Neuronal stem cell (in vitro differentiated cells): ENCODE measurements at regions not wholly inside any gene's neighbourhood (a gene's known extent, or its start where the extent isn't known, plus 50 kb on each side); places are given as distances from the start of the nearest gene placed in this dataset.
A peak's percentile ranks its signal among the peaks of the same experiment; 100 is the strongest.

Source experiments
- DNase-seq: peaks from one replicate; pipeline ENCODE4 v3.0.0-alpha.2; 2013; ENCODE audit warnings: low spot score
- H2AFZ ChIP-seq: one replicate; pipeline ENCODE4 v1.6.1; 2013; ENCODE audit warnings: mild to moderate bottlenecking, low read length, inconsistent platforms
- H2AK5ac ChIP-seq: 2 replicates; pipeline ENCODE4 v1.6.1; 2013; ENCODE audit warnings: low read depth, mild to moderate bottlenecking, inconsistent platforms, low read length, moderate library complexity, mixed read lengths
- H2BK120ac ChIP-seq: 2 replicates; pipeline ENCODE4 v1.6.1; 2013; ENCODE audit warnings: low read depth, mild to moderate bottlenecking, inconsistent platforms, low read length, moderate library complexity, mixed read lengths
- H2BK12ac ChIP-seq: one replicate; pipeline ENCODE4 v1.6.1; 2013; ENCODE audit warnings: low read length, inconsistent platforms
- H2BK15ac ChIP-seq: 2 replicates; pipeline ENCODE4 v1.6.1; 2013; ENCODE audit warnings: mild to moderate bottlenecking, low read length, inconsistent platforms, mixed read lengths
- H2BK5ac ChIP-seq: one replicate; pipeline ENCODE4 v1.6.1; 2013; ENCODE audit warnings: inconsistent platforms, mild to moderate bottlenecking, low read length, moderate library complexity
- H3K14ac ChIP-seq: one replicate; pipeline ENCODE4 v1.6.1; 2013; ENCODE audit warnings: low read length, inconsistent platforms
- H3K18ac ChIP-seq: 2 replicates; pipeline ENCODE4 v1.6.1; 2013; ENCODE audit warnings: low read length, inconsistent platforms
- H3K23ac ChIP-seq: 2 replicates; pipeline ENCODE4 v1.6.1; 2013; ENCODE audit warnings: low read depth, mild to moderate bottlenecking, mixed read lengths, low read length, inconsistent platforms; ENCODE audit not compliant: poor library complexity
- H3K27ac ChIP-seq: replicated peaks from 3 replicates; pipeline ENCODE4 v1.5.1; 2013; ENCODE audit warnings: low read length, inconsistent platforms
- H3K27me3 ChIP-seq, 3 experiments: 2 replicates each; pipeline ENCODE4 v1.6.1; 2013; ENCODE audit warnings: low read length in 3 of 3, mild to moderate bottlenecking in 2 of 3, inconsistent platforms in 1 of 3, low read depth in 1 of 3, mixed read lengths in 1 of 3, moderate library complexity in 1 of 3; ENCODE audit not compliant: control insufficient read depth in 3 of 3, insufficient read depth in 3 of 3
- H3K36me3 ChIP-seq, 2 donors: replicated peaks in 1 of 2; 2 replicates each; pipeline ENCODE4 v1.6.1; 2013; ENCODE audit warnings: low read length in 2 of 2; ENCODE audit not compliant: control insufficient read depth in 2 of 2, insufficient read depth in 2 of 2
- H3K4ac ChIP-seq: 2 replicates; pipeline ENCODE4 v1.6.1; 2013; ENCODE audit warnings: inconsistent platforms, mild to moderate bottlenecking, low read length, moderate library complexity
- H3K4me1 ChIP-seq, 2 donors: 1 replicate in 1 of 2; 2 replicates in 1 of 2; pipeline ENCODE4 v1.6.1; 2013; ENCODE audit warnings: low read length in 2 of 2, low read depth in 1 of 2; ENCODE audit not compliant: control insufficient read depth in 2 of 2, insufficient read depth in 1 of 2
- H3K4me2 ChIP-seq: one replicate; pipeline ENCODE4 v1.6.1; 2013; ENCODE audit warnings: mild to moderate bottlenecking, low read length, inconsistent platforms; ENCODE audit not compliant: insufficient read depth, poor library complexity, severe bottlenecking
- H3K4me3 ChIP-seq, 2 donors: 2 replicates each; pipeline ENCODE4 v1.5.1; 2013; ENCODE audit warnings: low read length in 2 of 2, mild to moderate bottlenecking in 2 of 2, inconsistent platforms in 1 of 2, moderate library complexity in 1 of 2
- H3K79me1 ChIP-seq: one replicate; pipeline ENCODE4 v1.6.1; 2013; ENCODE audit warnings: low read depth, mild to moderate bottlenecking, inconsistent platforms, low read length, moderate library complexity
- H3K9ac ChIP-seq: one replicate; pipeline ENCODE4 v1.6.1; 2013; ENCODE audit warnings: mild to moderate bottlenecking, low read depth, low read length, inconsistent platforms; ENCODE audit not compliant: poor library complexity
- H3K9me3 ChIP-seq, 2 donors: replicated peaks in 1 of 2; 2 replicates each; pipeline versions ENCODE3 to v1.6.1; 2013; ENCODE audit warnings: low read length in 2 of 2, mild to moderate bottlenecking in 2 of 2, inconsistent platforms in 1 of 2, low read depth in 1 of 2, mixed read lengths in 1 of 2, moderate library complexity in 1 of 2; ENCODE audit not compliant: control insufficient read depth in 2 of 2, insufficient read depth in 1 of 2
- H4K8ac ChIP-seq: one replicate; pipeline ENCODE4 v1.6.1; 2013; ENCODE audit warnings: low read depth, mild to moderate bottlenecking, inconsistent platforms, low read length, moderate library complexity
- H4K91ac ChIP-seq: one replicate; pipeline ENCODE4 v1.6.1; 2013; ENCODE audit warnings: low read length, low read depth, mild to moderate bottlenecking, inconsistent platforms; ENCODE audit not compliant: poor library complexity
- WGBS, 2 donors: extraction: QIAGEN DNeasy Blood & Tissue Kit; methylation state at CpG; one replicate each; pipeline ENCODE4 v1.1.7; 2013; ENCODE audit warnings: missing lambda C conversion rate in 2 of 2, mixed read lengths in 1 of 2; ENCODE audit not compliant: insufficient read length in 2 of 2, insufficient replicate concordance in 1 of 2; ENCODE audit errors: extremely low coverage in 2 of 2; 5-methylcytosine and 5-hydroxymethylcytosine counted together

GRCh38 chr2:222146488-222146887, 152.3 kb downstream of the PAX3 start:
- H2AK5ac ChIP-seq, result no peak overlapping the region
- no peaks in the 10 kb centered on the region for H3K79me1 ChIP-seq
- H3K18ac ChIP-seq, result no peak overlapping the region
- H4K91ac ChIP-seq, result no peak overlapping the region
- H3K9ac ChIP-seq, result no peak overlapping the region
- H3K27me3 ChIP-seq, result no peaks in the 10 kb centered on the region
- no peak for DNase-seq
- no peak overlapping the region for H3K4ac ChIP-seq
- H3K4me3 ChIP-seq, result no peak overlapping the region
- no peaks in the 10 kb centered on the region for H3K4me1 ChIP-seq
- no peak overlapping the region for H4K8ac ChIP-seq
- H3K36me3 ChIP-seq, result no peaks in the 10 kb centered on the region
- H2BK12ac ChIP-seq, result no peak overlapping the region
- no peaks in the 10 kb centered on the region for H3K9me3 ChIP-seq
- no peak overlapping the region for H2BK15ac ChIP-seq
- no peak overlapping the region for H2AFZ ChIP-seq
- H3K23ac ChIP-seq, result no peak overlapping the region
- H2BK120ac ChIP-seq, result no peak overlapping the region
- H3K27ac ChIP-seq, result no peak overlapping the region
- WGBS, 2 donors, result no CpG with 5 or more reads among the region's 3 CpGs
- no peak overlapping the region for H3K4me2 ChIP-seq
- no peak overlapping the region for H3K14ac ChIP-seq
- H2BK5ac ChIP-seq, result no peak overlapping the region

GRCh38 chr2:222142027-222142426, 156.8 kb downstream of the PAX3 start:
- H2BK120ac ChIP-seq, result no peak overlapping the region
- no peak overlapping the region for H3K27ac ChIP-seq
- no peaks in the 10 kb centered on the region for H3K4me1 ChIP-seq
- no peak overlapping the region for H4K8ac ChIP-seq
- H3K23ac ChIP-seq, result no peak overlapping the region
- no peak for DNase-seq
- no peak overlapping the region for H2BK5ac ChIP-seq
- H3K4me3 ChIP-seq, result no peak overlapping the region
- no peaks in the 10 kb centered on the region for H3K27me3 ChIP-seq
- no peaks in the 10 kb centered on the region for H3K36me3 ChIP-seq
- no peak overlapping the region for H3K14ac ChIP-seq
- no peak overlapping the region for H3K18ac ChIP-seq
- no peak overlapping the region for H2AFZ ChIP-seq
- no peak overlapping the region for H3K9ac ChIP-seq
- no peak overlapping the region for H3K4ac ChIP-seq
- no peaks in the 10 kb centered on the region for H3K9me3 ChIP-seq
- H2BK12ac ChIP-seq, result no peak overlapping the region
- H3K79me1 ChIP-seq, result no peaks in the 10 kb centered on the region
- no peak overlapping the region for H4K91ac ChIP-seq
- H2AK5ac ChIP-seq, result no peak overlapping the region
- no peak overlapping the region for H3K4me2 ChIP-seq
- WGBS, 2 donors, result no CpG with 5 or more reads among the region's 1 CpG
- H2BK15ac ChIP-seq, result no peak overlapping the region

GRCh38 chr2:222136106-222136630, 162.6 kb downstream of the PAX3 start:
- Histone ChIP-seq H3K23ac (no peak overlapping the region), H2BK120ac (no peak overlapping the region), H3K14ac (no peak overlapping the region), H3K36me3 (no peaks in the 10 kb centered on the region), H3K18ac (no peak overlapping the region), H3K27me3 (no peaks in the 10 kb centered on the region), H3K4ac (no peak overlapping the region), H3K9ac (no peak overlapping the region), H3K9me3 (no peaks in the 10 kb centered on the region), H2BK5ac (no peak overlapping the region), H3K4me1 (no peaks in the 10 kb centered on the region), H2BK15ac (no peak overlapping the region), H2AFZ (no peak overlapping the region), H2AK5ac (no peak overlapping the region), H2BK12ac (no peak overlapping the region), H3K79me1 (no peaks in the 10 kb centered on the region), H4K91ac (no peak overlapping the region), H3K27ac (no peak overlapping the region), H3K4me3 (no peak overlapping the region), H4K8ac (no peak overlapping the region), H3K4me2 (no peak overlapping the region)
- no peak for DNase-seq
- no CpG with 5 or more reads among the region's 5 CpGs for WGBS, 2 donors

- no CpG with 5 or more reads among the region's 1 CpG for WGBS, 2 donors
- Histone ChIP-seq H3K9me3 (no peaks in the 10 kb centered on the region), H2BK15ac (no peak overlapping the region), H2BK12ac (no peak overlapping the region), H3K27me3 (no peaks in the 10 kb centered on the region), H3K4me2 (no peak overlapping the region), H3K9ac (no peak overlapping the region), H2BK120ac (no peak overlapping the region), H2BK5ac (no peak overlapping the region), H3K23ac (no peak overlapping the region), H4K8ac (no peak overlapping the region), H2AK5ac (no peak overlapping the region), H3K4me3 (no peak overlapping the region), H3K79me1 (no peaks in the 10 kb centered on the region), H4K91ac (no peak overlapping the region), H3K36me3 (no peaks in the 10 kb centered on the region), H2AFZ (no peak overlapping the region), H3K4me1 (no peaks in the 10 kb centered on the region), H3K14ac (no peak overlapping the region), H3K4ac (peak overlapping the region; percentile 53), H3K18ac (peak overlapping the region; percentile 4), H3K27ac (no peak overlapping the region)
- no peak for DNase-seq
These were observed 164.1 kb downstream of the PAX3 start for GRCh38 chr2:222134654-222135053.
